ENCODE measurements at regions not wholly inside any gene's neighbourhood (a gene's known extent, or its start where the extent isn't known, plus 50 kb on each side); places are given as distances from the start of the nearest gene placed in this dataset.
"Not testable (repeated sequence)": the region's sequence is repeated elsewhere in the genome, so short reads cannot be mapped to it uniquely, and the experiment has no call there.

- no peak for DNase-seq (ENCODE audit: low read depth)
These were observed 637.8 kb downstream of the RFPL4B start for GRCh38 chr6:112984899-112985298.

- DNase-seq (ENCODE audit: low read depth) = no peak
These were observed 639.2 kb downstream of the RFPL4B start for GRCh38 chr6:112986321-112986720.

GRCh38 chr6:112988748-112989147, 641.6 kb downstream of the RFPL4B start:
- no peak for DNase-seq (ENCODE audit: low read depth)

GRCh38 chr6:112990971-112991370, 643.8 kb downstream of the RFPL4B start:
- DNase-seq (ENCODE audit: low read depth) = no peak

- no peak for DNase-seq (ENCODE audit: low read depth)
These were observed 644.8 kb downstream of the RFPL4B start for GRCh38 chr6:112991912-112992311.

GRCh38 chr6:112997421-112998085, 650.4 kb downstream of the RFPL4B start:
- no peak for DNase-seq (ENCODE audit: low read depth)

GRCh38 chr6:113004054-113004453, 656.9 kb downstream of the RFPL4B start:
- DNase-seq (ENCODE audit: low read depth) = no peak

GRCh38 chr6:113004470-113005270, 657.5 kb downstream of the RFPL4B start:
- no peak for DNase-seq (ENCODE audit: low read depth)

- DNase-seq (ENCODE audit: low read depth) = no peak
These were observed 659.4 kb downstream of the RFPL4B start for GRCh38 chr6:113006494-113006893.

GRCh38 chr6:113009682-113010081, 662.6 kb downstream of the RFPL4B start:
- no peak for DNase-seq (ENCODE audit: low read depth)

- DNase-seq (ENCODE audit: low read depth) = no peak
These were observed 663.3 kb downstream of the RFPL4B start for GRCh38 chr6:113010196-113010989.

- DNase-seq (ENCODE audit: low read depth) = no peak
These were observed 664.3 kb downstream of the RFPL4B start for GRCh38 chr6:113011389-113011788.

GRCh38 chr6:113011801-113012200, 664.7 kb downstream of the RFPL4B start:
- no peak for DNase-seq (ENCODE audit: low read depth)

GRCh38 chr6:113015249-113015648, 668.1 kb downstream of the RFPL4B start:
- peak; percentile 53 for DNase-seq (ENCODE audit: low read depth)

- no peak for DNase-seq (ENCODE audit: low read depth)
These were observed 670.2 kb downstream of the RFPL4B start for GRCh38 chr6:113017353-113017752.

GRCh38 chr6:113018351-113019151, 671.4 kb downstream of the RFPL4B start:
- DNase-seq (ENCODE audit: low read depth) = peak; percentile 97

GRCh38 chr6:113019176-113019575, 672.0 kb downstream of the RFPL4B start:
- DNase-seq (ENCODE audit: low read depth) = no peak

- DNase-seq (ENCODE audit: low read depth) = no peak
These were observed 680.6 kb downstream of the RFPL4B start for GRCh38 chr6:113027780-113028179.

- DNase-seq (ENCODE audit: low read depth) = not testable (repeated sequence)
These were observed 682.0 kb downstream of the RFPL4B start for GRCh38 chr6:113029161-113029560.

GRCh38 chr6:113031591-113032238, 684.6 kb downstream of the RFPL4B start:
- DNase-seq (ENCODE audit: low read depth) = no peak

- no peak for DNase-seq (ENCODE audit: low read depth)
These were observed 691.9 kb downstream of the RFPL4B start for GRCh38 chr6:113039005-113039404.
